HG02885 (cell line): ENCODE measurements at regions not wholly inside any gene's neighbourhood (a gene's known extent, or its start where the extent isn't known, plus 50 kb on each side); places are given as distances from the start of the nearest gene placed in this dataset.

Experiments used
- ATAC-seq: cut with Tn5 transposase; IDR thresholded peaks from one replicate; pipeline ENCODE4 v1.9.1; 2021; ENCODE audit warnings: mild to moderate bottlenecking; ENCODE audit not compliant: unreplicated experiment, poor library complexity

GRCh38 chr4:126821152-126821551, 811.6 kb upstream of the INTU start:
- no peak for ATAC-seq

GRCh38 chr4:126825083-126825482, 807.7 kb upstream of the INTU start:
- ATAC-seq, result no peak

GRCh38 chr4:126827669-126828068, 805.1 kb upstream of the INTU start:
- no peak for ATAC-seq

GRCh38 chr4:126834854-126835253, 797.9 kb upstream of the INTU start:
- no peak for ATAC-seq

- ATAC-seq, result no peak
These were observed 793.6 kb upstream of the INTU start for GRCh38 chr4:126838941-126839679.

- no peak for ATAC-seq
These were observed 789.2 kb upstream of the INTU start for GRCh38 chr4:126843492-126844067.

GRCh38 chr4:126850286-126850685, 782.5 kb upstream of the INTU start:
- ATAC-seq, result no peak

GRCh38 chr4:126851391-126851790, 781.4 kb upstream of the INTU start:
- no peak for ATAC-seq

GRCh38 chr4:126853715-126854114, 779.0 kb upstream of the INTU start:
- ATAC-seq, result no peak

- ATAC-seq, result no peak
These were observed 775.9 kb upstream of the INTU start for GRCh38 chr4:126856906-126857305.

- ATAC-seq, result no peak
These were observed 773.4 kb upstream of the INTU start for GRCh38 chr4:126859314-126859713.

GRCh38 chr4:126859872-126860271, 772.9 kb upstream of the INTU start:
- no peak for ATAC-seq

GRCh38 chr4:126860308-126860707, 772.4 kb upstream of the INTU start:
- ATAC-seq, result no peak

GRCh38 chr4:126869967-126870366, 762.8 kb upstream of the INTU start:
- no peak for ATAC-seq

- no peak for ATAC-seq
These were observed 760.9 kb upstream of the INTU start for GRCh38 chr4:126871810-126872209.

GRCh38 chr4:126874533-126874932, 758.2 kb upstream of the INTU start:
- no peak for ATAC-seq

- ATAC-seq, result no peak
These were observed 743.8 kb upstream of the INTU start for GRCh38 chr4:126888968-126889367.

- ATAC-seq, result no peak
These were observed 742.4 kb upstream of the INTU start for GRCh38 chr4:126890383-126890782.

GRCh38 chr4:126890994-126891393, 741.8 kb upstream of the INTU start:
- ATAC-seq, result no peak

- no peak for ATAC-seq
These were observed 737.8 kb upstream of the INTU start for GRCh38 chr4:126894963-126895362.

GRCh38 chr4:126895988-126896570, 736.7 kb upstream of the INTU start:
- no peak for ATAC-seq

- ATAC-seq, result no peak
These were observed 735.7 kb upstream of the INTU start for GRCh38 chr4:126897038-126897437.
